C4-2B (cell line): ENCODE measurements at regions not wholly inside any gene's neighbourhood (a gene's known extent, or its start where the extent isn't known, plus 50 kb on each side); places are given as distances from the start of the nearest gene placed in this dataset.

Experiments used
- ZFX ChIP-seq: fragments of 450-650 bp; IDR thresholded peaks from 2 replicates; pipeline ENCODE4 v1.6.1; 2017
- TF ChIP-seq, protein P1 (sequence below): fragments of 450-650 bp; conservative IDR thresholded peaks from 2 replicates; pipeline ENCODE4 v1.5.1; 2017; ENCODE audit warnings: mild to moderate bottlenecking

DNA sequence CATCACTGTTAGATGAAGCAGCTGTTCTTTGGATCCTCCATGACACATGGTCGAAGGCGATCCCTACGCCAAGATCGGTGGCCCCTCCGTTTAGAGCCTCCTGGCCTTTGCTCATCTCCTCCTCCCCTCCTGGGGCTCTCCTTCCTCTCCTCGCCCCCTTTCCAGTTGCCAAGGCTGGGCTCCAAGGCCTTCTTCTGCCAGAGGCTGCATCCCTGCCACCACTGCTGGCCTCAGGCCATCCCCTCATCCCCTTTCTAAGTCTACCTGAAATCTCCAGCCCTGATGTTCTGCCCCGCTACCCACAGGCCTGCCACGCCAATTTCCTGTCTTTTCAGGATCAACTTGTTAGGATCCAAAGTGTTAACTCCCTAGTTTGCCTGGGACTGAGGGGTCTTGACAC, 265.1 kb upstream of the ZMIZ1 start:
- TF ChIP-seq, protein P1, sequence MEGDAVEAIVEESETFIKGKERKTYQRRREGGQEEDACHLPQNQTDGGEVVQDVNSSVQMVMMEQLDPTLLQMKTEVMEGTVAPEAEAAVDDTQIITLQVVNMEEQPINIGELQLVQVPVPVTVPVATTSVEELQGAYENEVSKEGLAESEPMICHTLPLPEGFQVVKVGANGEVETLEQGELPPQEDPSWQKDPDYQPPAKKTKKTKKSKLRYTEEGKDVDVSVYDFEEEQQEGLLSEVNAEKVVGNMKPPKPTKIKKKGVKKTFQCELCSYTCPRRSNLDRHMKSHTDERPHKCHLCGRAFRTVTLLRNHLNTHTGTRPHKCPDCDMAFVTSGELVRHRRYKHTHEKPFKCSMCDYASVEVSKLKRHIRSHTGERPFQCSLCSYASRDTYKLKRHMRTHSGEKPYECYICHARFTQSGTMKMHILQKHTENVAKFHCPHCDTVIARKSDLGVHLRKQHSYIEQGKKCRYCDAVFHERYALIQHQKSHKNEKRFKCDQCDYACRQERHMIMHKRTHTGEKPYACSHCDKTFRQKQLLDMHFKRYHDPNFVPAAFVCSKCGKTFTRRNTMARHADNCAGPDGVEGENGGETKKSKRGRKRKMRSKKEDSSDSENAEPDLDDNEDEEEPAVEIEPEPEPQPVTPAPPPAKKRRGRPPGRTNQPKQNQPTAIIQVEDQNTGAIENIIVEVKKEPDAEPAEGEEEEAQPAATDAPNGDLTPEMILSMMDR = no peak
- TF ChIP-seq ZFX = no peak
